ENCODE measurements at regions not wholly inside any gene's neighbourhood (a gene's known extent, or its start where the extent isn't known, plus 50 kb on each side); places are given as distances from the start of the nearest gene placed in this dataset.

GRCh38 chr20:51319522-51319921 is 223.0 kb downstream of the NFATC2 start:
- TF ChIP-seq POLR2A (IDR thresholded peaks at IDR 0.05): no peak
- TF ChIP-seq POLR2AphosphoS5 (IDR thresholded peaks at IDR 0.05): no peak
- TF ChIP-seq CTCF (IDR thresholded peaks at IDR 0.05): no peak

Measured in stomach (tissue), 4 donors.